Tibial artery (tissue), 4 donors: ENCODE measurements at regions not wholly inside any gene's neighbourhood (a gene's known extent, or its start where the extent isn't known, plus 50 kb on each side); places are given as distances from the start of the nearest gene placed in this dataset.

Source experiments
- DNase-seq, 2 donors: peaks; one replicate each; pipeline ENCODE4 v3.0.0-alpha.2; 2019
- H3K27ac ChIP-seq, 2 donors: fragments of 200-600 bp; sonication (generic) in 1 of 2; 1 replicate in 1 of 2; 2 replicates in 1 of 2; pipeline ENCODE4 v1.5.1; 2018 to 2019; ENCODE audit warnings: mild to moderate bottlenecking in 1 of 2
- H3K27me3 ChIP-seq, 2 donors: fragments of 200-600 bp; sonication (generic) in 1 of 2; one replicate each; pipeline versions ENCODE4 v1.5.1 to v1.6.0; 2016 to 2019
- H3K36me3 ChIP-seq, 3 donors: fragments of 200-600 bp; sonication (generic) in 2 of 3; one replicate each; pipeline ENCODE4 v1.5.1; 2016 to 2019; ENCODE audit warnings: mild to moderate bottlenecking in 2 of 3
- H3K4me1 ChIP-seq, 4 donors: fragments of 200-600 bp; sonication (generic) in 2 of 4; 1 replicate in 3 of 4; 2 replicates in 1 of 4; pipeline ENCODE4 v1.5.1; 2016 to 2019
- H3K4me3 ChIP-seq, 2 donors: fragments of 200-600 bp; sonication (generic) in 1 of 2; 1 replicate in 1 of 2; 2 replicates in 1 of 2; pipeline ENCODE4 v1.5.1; 2018 to 2019; ENCODE audit warnings: mild to moderate bottlenecking in 2 of 2
- H3K9me3 ChIP-seq, 3 donors: fragments of 200-600 bp; sonication (generic) in 1 of 3; one replicate each; pipeline ENCODE4 v1.5.1; 2016 to 2019
- intact Hi-C: fragments of 100-400 bp; cut with DNase I; formaldehyde crosslinking; loops from one replicate; pipeline ENCODE4 v1.15.0; 2023; ENCODE audit warnings: low total_unique reads
- TF ChIP-seq, protein P1 (sequence below), 2 experiments: fragments of 200-600 bp in 1 of 2; fragments of 450-650 bp in 1 of 2; IDR thresholded peaks; one replicate each; pipeline ENCODE4 v1.5.1; 2017 to 2019; ENCODE audit warnings: antibody characterized with exemption in 2 of 2, mild to moderate bottlenecking in 1 of 2, moderate library complexity in 1 of 2

DNA sequence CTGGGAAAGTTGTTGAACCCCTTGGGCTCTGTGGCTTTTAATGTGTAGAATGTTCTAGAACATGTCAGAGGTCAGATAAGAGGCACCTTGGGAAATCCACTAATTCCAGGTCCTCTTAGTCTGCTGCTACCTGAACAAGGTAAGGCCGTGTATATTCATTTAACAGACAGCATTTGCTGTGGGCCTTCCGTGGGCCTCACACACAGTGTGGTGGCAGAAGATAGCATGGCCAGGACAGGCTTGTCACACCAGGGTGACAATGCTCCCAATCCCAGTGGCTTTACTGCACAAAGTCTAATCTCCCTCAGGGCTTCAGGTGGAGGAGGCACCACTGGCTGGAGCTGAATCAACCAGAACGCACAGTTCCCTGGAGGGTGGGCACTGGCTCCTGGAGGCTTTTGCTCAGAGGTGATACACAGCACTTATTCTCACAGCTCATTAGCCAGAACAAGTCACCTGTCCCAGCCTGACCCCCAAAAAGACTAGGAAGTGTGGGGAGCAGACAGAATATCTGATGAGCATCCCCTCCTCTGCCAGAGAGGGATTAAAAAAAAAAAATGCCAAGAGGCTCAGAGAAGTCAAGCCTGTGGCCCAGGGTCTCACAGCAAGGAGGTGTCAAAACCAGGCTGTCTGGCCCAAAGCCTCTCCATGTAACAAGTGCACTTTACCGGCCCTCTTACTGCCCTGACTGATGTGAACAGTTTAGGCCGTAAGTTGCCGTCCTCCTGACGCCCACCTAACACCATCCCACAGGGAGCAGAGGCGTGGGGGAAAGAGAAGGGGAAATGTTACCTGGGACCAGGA is 216.9 kb upstream of the RAB6C start:
- intact Hi-C loops = no loop called here
- TF ChIP-seq, protein P1, sequence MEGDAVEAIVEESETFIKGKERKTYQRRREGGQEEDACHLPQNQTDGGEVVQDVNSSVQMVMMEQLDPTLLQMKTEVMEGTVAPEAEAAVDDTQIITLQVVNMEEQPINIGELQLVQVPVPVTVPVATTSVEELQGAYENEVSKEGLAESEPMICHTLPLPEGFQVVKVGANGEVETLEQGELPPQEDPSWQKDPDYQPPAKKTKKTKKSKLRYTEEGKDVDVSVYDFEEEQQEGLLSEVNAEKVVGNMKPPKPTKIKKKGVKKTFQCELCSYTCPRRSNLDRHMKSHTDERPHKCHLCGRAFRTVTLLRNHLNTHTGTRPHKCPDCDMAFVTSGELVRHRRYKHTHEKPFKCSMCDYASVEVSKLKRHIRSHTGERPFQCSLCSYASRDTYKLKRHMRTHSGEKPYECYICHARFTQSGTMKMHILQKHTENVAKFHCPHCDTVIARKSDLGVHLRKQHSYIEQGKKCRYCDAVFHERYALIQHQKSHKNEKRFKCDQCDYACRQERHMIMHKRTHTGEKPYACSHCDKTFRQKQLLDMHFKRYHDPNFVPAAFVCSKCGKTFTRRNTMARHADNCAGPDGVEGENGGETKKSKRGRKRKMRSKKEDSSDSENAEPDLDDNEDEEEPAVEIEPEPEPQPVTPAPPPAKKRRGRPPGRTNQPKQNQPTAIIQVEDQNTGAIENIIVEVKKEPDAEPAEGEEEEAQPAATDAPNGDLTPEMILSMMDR (IDR thresholded peaks at IDR 0.05) = no peak
- DNase-seq = no peak

DNA sequence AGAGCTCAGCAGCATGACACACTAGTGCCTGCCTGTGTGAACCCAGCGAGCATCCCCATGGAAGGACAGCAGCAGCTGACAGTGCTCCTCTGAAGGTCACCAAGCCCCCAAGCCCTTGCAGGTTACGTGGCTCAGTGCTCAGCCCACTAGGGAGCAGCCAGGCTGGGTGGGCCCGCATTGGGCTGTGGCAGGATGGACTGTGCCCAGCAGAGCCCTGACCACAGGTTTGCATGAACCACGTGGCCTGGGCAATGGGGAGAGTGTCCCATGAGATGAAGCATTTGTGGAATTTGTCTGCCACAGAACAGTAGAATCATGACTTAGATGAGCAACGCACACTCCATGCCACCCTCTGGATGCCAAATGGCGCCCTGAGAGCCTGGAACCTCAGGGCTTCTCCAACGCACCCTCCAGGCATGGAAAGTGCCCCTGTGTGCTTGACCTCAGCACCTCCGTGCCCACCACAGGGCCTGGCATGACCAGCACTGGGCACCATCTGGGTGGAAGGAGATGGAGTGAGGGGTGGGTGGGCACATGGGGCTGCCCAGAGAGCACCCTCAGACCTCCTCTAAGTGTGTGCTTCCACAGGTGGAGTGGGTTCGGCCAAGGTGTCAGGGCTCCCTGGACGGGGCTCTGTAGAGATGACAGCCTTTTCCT is 216.1 kb upstream of the RAB6C start:
- H3K9me3 ChIP-seq = no peaks in the 10 kb centered on the region

More for the DNA sequence above, 216.9 kb upstream of the RAB6C start:
- H3K4me1 ChIP-seq = peaks cover 0 to 10% (median 3%) of the 10 kb centered on the region in 4 donors
- no peak overlapping the region for H3K4me3 ChIP-seq
- H3K9me3 ChIP-seq = no peaks in the 10 kb centered on the region
- peaks cover 0 to 21% of the 10 kb centered on the region in 2 donors for H3K27me3 ChIP-seq
- H3K27ac ChIP-seq = no peak overlapping the region
- H3K36me3 ChIP-seq = no peaks in the 10 kb centered on the region

DNA sequence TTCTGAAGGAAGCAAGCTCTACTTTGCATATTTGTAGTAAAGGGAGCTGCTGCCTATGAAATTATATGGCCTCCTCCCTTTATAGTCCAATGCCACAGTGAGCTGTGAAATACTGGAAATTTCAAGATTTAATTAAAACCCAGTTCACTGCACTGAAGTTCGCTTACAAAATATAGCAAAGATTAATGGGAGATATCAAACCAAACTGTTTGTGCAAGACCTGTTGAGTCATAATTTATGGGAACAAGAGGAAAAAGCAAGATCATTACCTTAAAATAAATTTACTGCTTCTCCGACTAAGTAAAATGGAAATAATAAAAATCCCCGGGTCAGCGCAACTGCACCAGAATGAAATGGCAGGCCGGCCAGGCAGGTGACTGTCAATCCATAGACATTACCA is 215.5 kb upstream of the RAB6C start:
- TF ChIP-seq, protein P1 (IDR thresholded peaks at IDR 0.05) = no peak
- intact Hi-C loops = no loop called here

More for the DNA sequence above, 216.1 kb upstream of the RAB6C start:
- Histone ChIP-seq H3K4me1 (peaks cover 0 to 9% (median 3%) of the 10 kb centered on the region in 4 donors), H3K4me3 (no peak overlapping the region), H3K27ac (no peak overlapping the region), H3K36me3 (no peaks in the 10 kb centered on the region), H3K27me3 (peaks cover 0 to 21% of the 10 kb centered on the region in 2 donors)
- TF ChIP-seq, protein P1 (IDR thresholded peaks at IDR 0.05) = no peak
- no peak for DNase-seq
- intact Hi-C loops = no loop called here

DNA sequence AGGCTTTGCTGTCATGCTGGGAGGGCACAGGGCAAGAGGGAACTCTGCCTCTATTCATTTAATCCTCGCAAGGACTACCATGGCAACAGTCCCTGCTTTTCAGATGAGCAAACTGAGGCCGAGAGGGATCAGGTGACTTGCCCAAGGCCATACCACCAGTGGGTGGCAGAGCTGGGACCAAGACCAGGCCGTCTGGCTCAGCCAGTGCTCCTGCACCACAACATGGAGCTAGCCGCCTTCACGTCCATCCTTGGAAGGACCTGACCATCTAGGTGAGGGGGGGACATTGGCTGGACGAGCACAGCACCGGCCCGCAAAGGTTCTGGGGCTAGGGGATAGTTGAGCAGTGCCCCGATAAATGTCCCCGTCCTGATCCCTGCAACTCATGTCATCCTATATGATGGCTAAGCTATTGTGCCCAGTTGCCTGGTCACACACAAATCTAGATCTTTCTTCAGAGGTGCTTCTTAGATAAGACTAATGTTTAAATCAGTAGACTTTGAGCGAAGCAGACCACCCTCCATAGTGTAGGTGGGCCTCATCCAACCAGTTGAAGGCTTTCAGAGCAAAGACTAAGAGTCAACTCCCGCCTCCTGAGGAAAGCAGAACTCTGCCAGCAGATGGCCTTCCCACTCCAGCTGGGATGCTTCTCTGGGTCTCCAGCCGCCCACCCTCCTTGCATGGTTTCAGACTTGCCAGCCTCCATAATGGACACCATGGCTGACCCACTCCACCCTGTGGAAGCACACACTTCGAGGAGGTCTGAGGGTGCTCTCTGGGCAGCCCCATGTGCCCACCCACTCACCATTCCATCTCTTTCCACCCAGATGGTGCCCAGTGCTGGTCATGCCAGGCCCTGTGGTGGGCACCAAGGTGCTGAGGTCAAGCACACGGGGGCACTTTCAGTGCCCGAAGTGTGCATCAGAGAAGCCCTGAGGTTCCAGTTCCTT is 214.8 kb upstream of the RAB6C start:
- no peaks in the 10 kb centered on the region for H3K4me1 ChIP-seq
- no peak overlapping the region for H3K27ac ChIP-seq
- no peaks in the 10 kb centered on the region for H3K36me3 ChIP-seq
- no peak overlapping the region for H3K4me3 ChIP-seq
- intact Hi-C loops = no loop called here
- H3K27me3 ChIP-seq = peaks cover 0 to 21% of the 10 kb centered on the region in 2 donors
- TF ChIP-seq, protein P1 (IDR thresholded peaks at IDR 0.05) = no peak
- DNase-seq = no peak
- H3K9me3 ChIP-seq = no peaks in the 10 kb centered on the region

More for the DNA sequence above, 215.5 kb upstream of the RAB6C start:
- no peak for DNase-seq
- Histone ChIP-seq H3K27ac (no peak overlapping the region), H3K27me3 (peaks cover 0 to 21% of the 10 kb centered on the region in 2 donors), H3K9me3 (no peaks in the 10 kb centered on the region), H3K36me3 (no peaks in the 10 kb centered on the region), H3K4me3 (no peak overlapping the region), H3K4me1 (peaks cover 0 to 3% (median 1%) of the 10 kb centered on the region in 4 donors)

DNA sequence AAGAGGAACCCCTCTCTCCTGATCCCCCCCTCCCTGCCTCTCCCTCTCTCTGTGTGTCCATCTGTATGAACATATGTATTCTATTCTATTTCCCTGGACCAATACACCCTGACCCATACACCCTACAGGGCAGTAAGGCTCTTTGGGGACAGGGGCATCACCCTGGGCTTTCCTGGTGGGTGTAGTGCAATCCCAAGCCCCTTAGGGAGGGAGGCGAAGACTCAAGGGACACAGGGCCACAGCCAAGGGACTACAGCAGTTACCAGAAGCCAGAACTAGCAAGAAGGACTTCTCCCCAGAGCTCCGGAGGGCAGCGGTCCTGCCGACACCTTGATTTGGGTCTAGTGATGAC is 214.2 kb upstream of the RAB6C start:
- no peaks in the 10 kb centered on the region for H3K9me3 ChIP-seq
- no peaks in the 10 kb centered on the region for H3K4me1 ChIP-seq
- no peaks in the 10 kb centered on the region for H3K36me3 ChIP-seq
- H3K27me3 ChIP-seq = peaks cover 0 to 21% of the 10 kb centered on the region in 2 donors
- intact Hi-C loops = no loop called here
- no peak overlapping the region for H3K4me3 ChIP-seq
- TF ChIP-seq, protein P1 (IDR thresholded peaks at IDR 0.05) = no peak
- H3K27ac ChIP-seq = no peak overlapping the region
- no peak for DNase-seq
